ENCODE measurements at regions not wholly inside any gene's neighbourhood (a gene's known extent, or its start where the extent isn't known, plus 50 kb on each side); places are given as distances from the start of the nearest gene placed in this dataset.

GRCh38 chr18:3356614-3357013, 93.4 kb upstream of the TGIF1 start:
- H3K4me3 ChIP-seq (ENCODE audit: insufficient read depth, low read depth, low read length) = no peak overlapping the region
- H3K18ac ChIP-seq (ENCODE audit: low read depth, low read length) = no peak overlapping the region
- no peak overlapping the region for H2BK5ac ChIP-seq (ENCODE audit: low read depth, low read length, poor library complexity, severe bottlenecking)
- ATAC-seq (ENCODE audit: low read depth) (no peak), DNase-seq (no peak)
- H3K79me1 ChIP-seq (ENCODE audit: low read depth in 1 of 2, low read length in 2 of 2) = no peaks in the 10 kb centered on the region
- H2BK20ac ChIP-seq (ENCODE audit: low read depth, low read length) = no peak overlapping the region
- no peak overlapping the region for H2BK15ac ChIP-seq (ENCODE audit: low read depth, low read length)
- WGBS, 2 experiments (ENCODE audit: extremely low coverage in 2 of 2, insufficient read length in 1 of 2) = no CpG with 5 or more reads among the region's 4 CpGs
- H4K8ac ChIP-seq (ENCODE audit: low read depth in 2 of 2, low read length in 2 of 2) = no peak overlapping the region
- H3K9ac ChIP-seq (ENCODE audit: low read depth, low read length) = no peak overlapping the region
- H3K14ac ChIP-seq (replicated peaks; ENCODE audit: low read depth, low read length) = no peak overlapping the region
- H3K4me1 ChIP-seq (ENCODE audit: control insufficient read depth, insufficient read depth, low read length) = no peaks in the 10 kb centered on the region
- POLR2A ChIA-PET (ENCODE audit: unreplicated experiment) = no interaction called here
- no peaks in the 10 kb centered on the region for H3K36me3 ChIP-seq (ENCODE audit: control insufficient read depth, insufficient read depth, low read length)
- H4K20me1 ChIP-seq (ENCODE audit: insufficient read depth, low read length) = no peaks in the 10 kb centered on the region
- no peak overlapping the region for H3K56ac ChIP-seq (ENCODE audit: extremely low read depth, insufficient read depth, low read length)
- H3K9me1 ChIP-seq (ENCODE audit: insufficient read depth, low read length) = no peaks in the 10 kb centered on the region
- H3K23ac ChIP-seq (ENCODE audit: low read depth, low read length) = no peak overlapping the region
- no peak overlapping the region for H3K4me2 ChIP-seq (ENCODE audit: low read depth, low read length)
- no peak overlapping the region for H3K27ac ChIP-seq (ENCODE audit: insufficient read depth, low read length)
- H4K91ac ChIP-seq (ENCODE audit: insufficient read depth, low read depth, low read length) = no peak overlapping the region
- H3K4ac ChIP-seq (ENCODE audit: low read depth, low read length) = no peak overlapping the region
- H2BK120ac ChIP-seq (ENCODE audit: low read depth, low read length) = no peak overlapping the region
- H3K9me3 ChIP-seq (ENCODE audit: control insufficient read depth, insufficient read depth, low read length) = no peaks in the 10 kb centered on the region
- in situ Hi-C loops (cut with MboI; ENCODE audit: low sequenced_read_pairs) = no loop called here
- no peak overlapping the region for H2AFZ ChIP-seq (replicated peaks; ENCODE audit: low read length, poor library complexity)
- intact Hi-C loops (cut with micrococcal nuclease) = no loop called here
- H3K27me3 ChIP-seq (ENCODE audit: control insufficient read depth, insufficient read depth, low read length) = no peaks in the 10 kb centered on the region
- CTCF ChIA-PET = no interaction called here
- no peak overlapping the region for H2AK9ac ChIP-seq (replicated peaks; ENCODE audit: low read depth, low read length, poor library complexity)
- dilution Hi-C loops (cut with HindIII; ENCODE audit: low sequenced_read_pairs, unreplicated experiment) = no loop called here
- no peak overlapping the region for H4K5ac ChIP-seq (ENCODE audit: low read depth, low read length)
- H2AK5ac ChIP-seq (ENCODE audit: low read depth, low read length) = no peak overlapping the region
- no TSS peak for BruUV-seq (replicated peaks)
- TF ChIP-seq POLR2A (IDR thresholded peaks at IDR 0.05; ENCODE audit: low read depth, low read length) = no peak
- TF ChIP-seq SMC3 (IDR thresholded peaks at IDR 0.05; ENCODE audit: low read depth, low read length) = no peak
- TF ChIP-seq RCOR1 (IDR thresholded peaks at IDR 0.05; ENCODE audit: insufficient replicate concordance, low read length) = no peak
- TF ChIP-seq FOS (IDR thresholded peaks at IDR 0.05; ENCODE audit: low read depth, low read length) = no peak
- TF ChIP-seq MAFK (IDR thresholded peaks at IDR 0.05; ENCODE audit: low read depth, low read length) = no peak
- no peak for TF ChIP-seq RAD21 (IDR thresholded peaks at IDR 0.05; ENCODE audit: low read length)
- TF ChIP-seq ELK1 (IDR thresholded peaks at IDR 0.05; ENCODE audit: borderline replicate concordance, low read depth, low read length) = no peak

Measured in IMR-90 (cell line).